Neural cell (in vitro differentiated cells): ENCODE measurements at regions not wholly inside any gene's neighbourhood (a gene's known extent, or its start where the extent isn't known, plus 50 kb on each side); places are given as distances from the start of the nearest gene placed in this dataset.

Source experiments
- CTCF ChIP-seq: fragments of 450-650 bp; IDR thresholded peaks from 2 replicates; pipeline ENCODE4 v1.5.1; 2014; ENCODE audit warnings: antibody characterized with exemption, mild to moderate bottlenecking, moderate library complexity; ENCODE audit not compliant: poor library complexity, severe bottlenecking
- EZH2 ChIP-seq: fragments of 200-600, 300-800 bp; shearing (Covaris generic), sonication (generic); IDR thresholded peaks from 2 replicates; pipeline ENCODE4 v1.6.1; 2014; ENCODE audit warnings: antibody characterized with exemption, low read length, borderline replicate concordance, mild to moderate bottlenecking; ENCODE audit not compliant: insufficient read depth, poor library complexity, severe bottlenecking
- POLR2AphosphoS5 ChIP-seq: IDR thresholded peaks from 2 replicates; pipeline ENCODE4 v1.6.1; 2012
- RAD21 ChIP-seq: fragments of 450-650 bp; conservative IDR thresholded peaks from 2 replicates; pipeline ENCODE4 v1.6.1; 2014; ENCODE audit warnings: antibody characterized with exemption, mild to moderate bottlenecking, moderate library complexity
- REST ChIP-seq: IDR thresholded peaks from 2 replicates; pipeline ENCODE4 v1.6.1; 2012; ENCODE audit warnings: borderline replicate concordance
- SMC3 ChIP-seq: fragments of 450-650 bp; conservative IDR thresholded peaks from 2 replicates; pipeline ENCODE4 v1.6.1; 2014; ENCODE audit warnings: antibody characterized with exemption, mild to moderate bottlenecking, moderate library complexity; ENCODE audit not compliant: poor library complexity
- TAF1 ChIP-seq: IDR thresholded peaks from 2 replicates; pipeline ENCODE4 v1.6.1; 2012; ENCODE audit warnings: low read depth

- TF ChIP-seq REST (no peak), CTCF (no peak), EZH2 (no peak), SMC3 (no peak), TAF1 (no peak), POLR2AphosphoS5 (no peak), RAD21 (no peak)
Observed at GRCh38 chr5:66450237-66450636, 146.0 kb upstream of the MAST4 start.
